H1 (cell line): ENCODE measurements at regions not wholly inside any gene's neighbourhood (a gene's known extent, or its start where the extent isn't known, plus 50 kb on each side); places are given as distances from the start of the nearest gene placed in this dataset.

Experiments used
- CEBPB ChIP-seq: IDR thresholded peaks from 2 replicates; pipeline ENCODE4 v1.6.1; 2012; ENCODE audit warnings: low read depth, low read length
- EZH2 ChIP-seq: fragments of 200-600 bp; sonication (generic); IDR thresholded peaks from 2 replicates; pipeline ENCODE4 v1.7.1; 2012; ENCODE audit warnings: low read depth, mild to moderate bottlenecking, moderate library complexity, low read length, inconsistent platforms; ENCODE audit not compliant: severe bottlenecking
- HDAC2 ChIP-seq, 2 experiments: fragments of 300-600 bp in 1 of 2; sonication (generic) in 1 of 2; IDR thresholded peaks; 2 replicates each; pipeline ENCODE4 v1.6.1; 2011 to 2012; ENCODE audit warnings: low read depth in 2 of 2, low read length in 2 of 2, mild to moderate bottlenecking in 2 of 2, moderate library complexity in 2 of 2, borderline replicate concordance in 1 of 2, inconsistent platforms in 1 of 2
- JUND ChIP-seq: IDR thresholded peaks from 2 replicates; pipeline ENCODE4 v1.6.1; 2011; ENCODE audit warnings: mild to moderate bottlenecking, improper control_type of control experiment, low read length
- POLR2A ChIP-seq, 2 experiments: IDR thresholded peaks; 1 replicate in 1 of 2; 2 replicates in 1 of 2; pipeline ENCODE4 v1.6.1; 2011; ENCODE audit warnings: low read depth in 2 of 2, low read length in 2 of 2, mild to moderate bottlenecking in 2 of 2; ENCODE audit errors: control extremely low read depth in 1 of 2
- POLR2AphosphoS5 ChIP-seq: IDR thresholded peaks from 2 replicates; pipeline ENCODE4 v1.6.1; 2011; ENCODE audit warnings: low read depth, low read length
- POU5F1 ChIP-seq: IDR thresholded peaks from 2 replicates; pipeline ENCODE4 v1.6.1; 2011; ENCODE audit warnings: low read depth, mild to moderate bottlenecking, low read length, moderate library complexity
- RFX5 ChIP-seq: IDR thresholded peaks from 2 replicates; pipeline ENCODE4 v1.6.1; 2011; ENCODE audit warnings: low read depth, low read length, improper control_type of control experiment, borderline replicate concordance
- RNF2 ChIP-seq: fragments of 200-900, 300-1000 bp; sonication (generic); IDR thresholded peaks from 2 replicates; pipeline ENCODE4 v1.7.1; 2016; ENCODE audit warnings: borderline replicate concordance, low read depth, mild to moderate bottlenecking, antibody characterized with exemption, low read length; ENCODE audit not compliant: poor library complexity, severe bottlenecking; ENCODE audit errors: missing control alignments
- SP1 ChIP-seq: IDR thresholded peaks from 2 replicates; pipeline ENCODE4 v1.6.1; 2011; ENCODE audit warnings: low read depth, low read length
- TAF1 ChIP-seq: IDR thresholded peaks from 2 replicates; pipeline ENCODE4 v1.6.1; 2011; ENCODE audit warnings: mild to moderate bottlenecking, low read depth, low read length
- TF ChIP-seq, protein P1 (sequence below), 3 experiments: IDR thresholded peaks; 1 replicate in 2 of 3; 2 replicates in 1 of 3; pipeline versions ENCODE4 v1.5.1 to v1.6.1; 2011; ENCODE audit warnings: low read length in 3 of 3, mild to moderate bottlenecking in 3 of 3, inconsistent platforms in 2 of 3, low read depth in 1 of 3, moderate library complexity in 1 of 3; ENCODE audit not compliant: insufficient read depth in 1 of 3; ENCODE audit errors: control extremely low read depth in 1 of 3
- TF ChIP-seq, protein P2 (sequence below): IDR thresholded peaks from 2 replicates; pipeline ENCODE4 v1.6.1; 2011; ENCODE audit warnings: low read length, improper control_type of control experiment

DNA sequence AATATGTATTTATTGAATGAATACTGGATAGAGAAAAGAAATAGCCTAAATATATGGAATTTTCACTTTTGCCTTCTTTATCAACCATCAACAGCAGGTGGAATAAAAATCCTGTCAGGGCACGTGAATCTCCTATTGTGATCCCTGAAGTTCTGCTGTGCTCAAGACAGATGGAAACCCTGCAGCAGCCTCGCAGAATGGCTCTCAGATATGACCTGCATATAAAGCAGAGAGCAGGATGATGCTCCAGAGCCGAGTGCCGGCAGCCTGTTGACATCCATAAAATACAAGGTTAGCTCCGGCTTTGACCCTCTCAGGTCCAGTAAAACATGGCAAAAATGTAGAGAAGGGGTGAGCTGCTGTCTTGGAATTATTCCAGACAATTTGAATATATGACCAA is 659.3 kb downstream of the DIAPH3 start:
- no peak for TF ChIP-seq SP1
- TF ChIP-seq, protein P1, sequence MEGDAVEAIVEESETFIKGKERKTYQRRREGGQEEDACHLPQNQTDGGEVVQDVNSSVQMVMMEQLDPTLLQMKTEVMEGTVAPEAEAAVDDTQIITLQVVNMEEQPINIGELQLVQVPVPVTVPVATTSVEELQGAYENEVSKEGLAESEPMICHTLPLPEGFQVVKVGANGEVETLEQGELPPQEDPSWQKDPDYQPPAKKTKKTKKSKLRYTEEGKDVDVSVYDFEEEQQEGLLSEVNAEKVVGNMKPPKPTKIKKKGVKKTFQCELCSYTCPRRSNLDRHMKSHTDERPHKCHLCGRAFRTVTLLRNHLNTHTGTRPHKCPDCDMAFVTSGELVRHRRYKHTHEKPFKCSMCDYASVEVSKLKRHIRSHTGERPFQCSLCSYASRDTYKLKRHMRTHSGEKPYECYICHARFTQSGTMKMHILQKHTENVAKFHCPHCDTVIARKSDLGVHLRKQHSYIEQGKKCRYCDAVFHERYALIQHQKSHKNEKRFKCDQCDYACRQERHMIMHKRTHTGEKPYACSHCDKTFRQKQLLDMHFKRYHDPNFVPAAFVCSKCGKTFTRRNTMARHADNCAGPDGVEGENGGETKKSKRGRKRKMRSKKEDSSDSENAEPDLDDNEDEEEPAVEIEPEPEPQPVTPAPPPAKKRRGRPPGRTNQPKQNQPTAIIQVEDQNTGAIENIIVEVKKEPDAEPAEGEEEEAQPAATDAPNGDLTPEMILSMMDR (IDR thresholded peaks at IDR 0.05; ENCODE audit: control extremely low read depth in 1 of 3, insufficient read depth in 1 of 3, low read depth in 1 of 3, low read length in 3 of 3), result no peak
- no peak for TF ChIP-seq EZH2
- no peak for TF ChIP-seq POLR2AphosphoS5
- TF ChIP-seq POLR2A (IDR thresholded peaks at IDR 0.05; ENCODE audit: control extremely low read depth in 1 of 2, low read depth in 2 of 2, low read length in 2 of 2), result no peak
- TF ChIP-seq JUND, result no peak
- no peak for TF ChIP-seq TAF1
- TF ChIP-seq, protein P2, sequence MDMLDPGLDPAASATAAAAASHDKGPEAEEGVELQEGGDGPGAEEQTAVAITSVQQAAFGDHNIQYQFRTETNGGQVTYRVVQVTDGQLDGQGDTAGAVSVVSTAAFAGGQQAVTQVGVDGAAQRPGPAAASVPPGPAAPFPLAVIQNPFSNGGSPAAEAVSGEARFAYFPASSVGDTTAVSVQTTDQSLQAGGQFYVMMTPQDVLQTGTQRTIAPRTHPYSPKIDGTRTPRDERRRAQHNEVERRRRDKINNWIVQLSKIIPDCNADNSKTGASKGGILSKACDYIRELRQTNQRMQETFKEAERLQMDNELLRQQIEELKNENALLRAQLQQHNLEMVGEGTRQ, result no peak
- TF ChIP-seq POU5F1, result no peak
- no peak for TF ChIP-seq HDAC2 (IDR thresholded peaks at IDR 0.05; ENCODE audit: borderline replicate concordance in 1 of 2, low read depth in 2 of 2, low read length in 2 of 2)
- no peak for TF ChIP-seq CEBPB
- no peak for TF ChIP-seq RFX5
- TF ChIP-seq RNF2, result no peak
